ENCODE measurements at regions not wholly inside any gene's neighbourhood (a gene's known extent, or its start where the extent isn't known, plus 50 kb on each side); places are given as distances from the start of the nearest gene placed in this dataset.

- TF ChIP-seq EZH2phosphoT487 (IDR thresholded peaks at IDR 0.05; ENCODE audit: unreplicated experiment) = no peak
- no peak for TF ChIP-seq EZH2 (IDR thresholded peaks at IDR 0.05; ENCODE audit: low read depth, unreplicated experiment)
- no peak for TF ChIP-seq NANOG (IDR thresholded peaks at IDR 0.05; ENCODE audit: borderline replicate concordance)
- TF ChIP-seq ZNF331 (CRISPR knock-in tag; IDR thresholded peaks at IDR 0.05; ENCODE audit: low read depth) = no peak
- no peak for TF ChIP-seq ZNF114 (CRISPR knock-in tag; IDR thresholded peaks at IDR 0.05)
- TF ChIP-seq ETS1 (IDR thresholded peaks at IDR 0.05) = no peak
- no peak for TF ChIP-seq CREB1 (CRISPR knock-in tag; IDR thresholded peaks at IDR 0.05; ENCODE audit: low read depth)
Measured at GRCh38 chr13:82698941-82699340, 1183.3 kb downstream of the SLITRK1 start (continued).

GRCh38 chr13:82698383-82698782 is 1183.9 kb downstream of the SLITRK1 start:
- Mint-ChIP-seq H3K4me1 (peaks cover 9% of the 10 kb centered on the region; the same call in 2 of the 3 replicates), H3K9me3 (no peaks in the 10 kb centered on the region), H3K36me3 (ENCODE audit: low read depth) (no peaks in the 10 kb centered on the region), H3K27ac (no peak overlapping the region), H3K27me3 (ENCODE audit: insufficient read depth, low read depth, poor library complexity) (no peaks in the 10 kb centered on the region), H3K4me3 (no peak overlapping the region)
- ATAC-seq (no peak), DNase-seq (ENCODE audit: low spot score) (no peak)
- Histone ChIP-seq H3K4me1 (ENCODE audit: insufficient read depth) (no peaks in the 10 kb centered on the region), H3K4me2 (no peak overlapping the region), H3K79me2 (replicated peaks; ENCODE audit: insufficient read depth) (no peaks in the 10 kb centered on the region), H3K9me2 (ENCODE audit: insufficient read depth) (no peaks in the 10 kb centered on the region), H3K27me3 (ENCODE audit: insufficient read depth) (no peaks in the 10 kb centered on the region), H3K27ac (ENCODE audit: low read depth) (no peak overlapping the region), H3K4me3 (no peak overlapping the region), H4K20me1 (replicated peaks; ENCODE audit: insufficient read depth) (no peaks in the 10 kb centered on the region), H3F3A (replicated peaks; ENCODE audit: low read depth) (no peaks in the 10 kb centered on the region), H2AFZ (no peak overlapping the region), H3K36me3 (ENCODE audit: insufficient read depth) (no peaks in the 10 kb centered on the region)
- TF ChIP-seq REST (IDR thresholded peaks at IDR 0.05; ENCODE audit: unreplicated experiment) (no peak), EZH2phosphoT487 (IDR thresholded peaks at IDR 0.05; ENCODE audit: unreplicated experiment) (no peak), STAT1 (IDR thresholded peaks at IDR 0.05; ENCODE audit: unreplicated experiment) (no peak), NANOG (IDR thresholded peaks at IDR 0.05; ENCODE audit: borderline replicate concordance) (no peak), CREB1 (CRISPR knock-in tag; IDR thresholded peaks at IDR 0.05; ENCODE audit: low read depth) (no peak), JUNB (IDR thresholded peaks at IDR 0.05; ENCODE audit: unreplicated experiment) (no peak), CTCF (conservative IDR thresholded peaks at IDR 0.05; ENCODE audit: low read depth in 2 of 2) (no peak), ETS1 (IDR thresholded peaks at IDR 0.05) (no peak)
